ENCODE measurements at regions not wholly inside any gene's neighbourhood (a gene's known extent, or its start where the extent isn't known, plus 50 kb on each side); places are given as distances from the start of the nearest gene placed in this dataset.

- no peaks in the 10 kb centered on the region for H3K23me2 ChIP-seq (ENCODE audit: low read depth, low read length)
- no peak overlapping the region for H3K4ac ChIP-seq (replicated peaks; ENCODE audit: insufficient read length, low read depth, low read length)
- no peaks in the 10 kb centered on the region for H3K4me1 ChIP-seq (replicated peaks in 1 of 4; ENCODE audit: control insufficient read depth in 3 of 4, insufficient read depth in 4 of 4, low read length in 3 of 4)
- H3K56ac ChIP-seq (replicated peaks; ENCODE audit: insufficient read length, low read depth, low read length), result no peak overlapping the region
- H4K20me1 ChIP-seq (replicated peaks in 1 of 2; ENCODE audit: control insufficient read depth in 1 of 2, insufficient read depth in 2 of 2, low read length in 2 of 2), result no peaks in the 10 kb centered on the region
- no peak overlapping the region for H2BK120ac ChIP-seq (replicated peaks; ENCODE audit: low read depth, low read length)
- no peak overlapping the region for H4K8ac ChIP-seq (ENCODE audit: extremely low read depth, insufficient read depth, low read length)
- H3K79me2 ChIP-seq (ENCODE audit: control insufficient read depth in 1 of 2, insufficient read depth in 2 of 2, low read length in 2 of 2), result no peaks in the 10 kb centered on the region
- no peak overlapping the region for H2BK12ac ChIP-seq (ENCODE audit: low read depth, low read length)
- H4K5ac ChIP-seq (ENCODE audit: insufficient read length, low read depth, low read length), result no peak overlapping the region
- POLR2A ChIA-PET (ENCODE audit: partially characterized antibody), result no interaction called here
- no peaks in the 10 kb centered on the region for H3K79me1 ChIP-seq (ENCODE audit: low read depth, low read length)
- 100% methylated on average over 3 of the region's 3 CpGs; no CpG with 5 or more reads in 1 of the 2 experiments for WGBS, 2 experiments (ENCODE audit: extremely low coverage in 1 of 2, insufficient coverage in 1 of 2, insufficient read length in 1 of 2, insufficient replicate concordance in 2 of 2, low coverage in 1 of 2, low lambda C conversion rate in 2 of 2, missing lambda C conversion rate in 1 of 2)
- no peak overlapping the region for H3K27ac ChIP-seq (ENCODE audit: low read depth, low read length)
- no peak overlapping the region for H2AFZ ChIP-seq (ENCODE audit: low read length)
- no peak overlapping the region for H2BK5ac ChIP-seq (ENCODE audit: low read depth, low read length)
- no peak overlapping the region for H3K18ac ChIP-seq (ENCODE audit: extremely low read depth, low read length)
- H3K4me2 ChIP-seq (ENCODE audit: insufficient read depth in 1 of 2, low read depth in 2 of 2, low read length in 2 of 2), result no peak overlapping the region
- H4K91ac ChIP-seq (replicated peaks; ENCODE audit: insufficient read length, low read length), result no peak overlapping the region
- CTCF ChIA-PET (ENCODE audit: partially characterized antibody), result interaction anchor here (1.1 to 4.1 kb wide), 3 partner anchors 9 to 244 kb away, joined by 3 to 23 read pairs (median 4); no protein-coding TSS in a partner anchor
- H2BK20ac ChIP-seq (ENCODE audit: low read length), result no peak overlapping the region
- DNase-seq (ENCODE audit: low read depth in 1 of 2, low spot score in 2 of 2) (no peak), FAIRE-seq (no peak)
- H3K9me3 ChIP-seq (ENCODE audit: insufficient read depth in 2 of 2, low read depth in 1 of 2, low read length in 1 of 2), result no peaks in the 10 kb centered on the region
- H3K9ac ChIP-seq (replicated peaks in 1 of 4; ENCODE audit: extremely low read depth in 1 of 4, low read depth in 3 of 4, low read length in 3 of 4), result no peak overlapping the region
- no peak overlapping the region for H2AK5ac ChIP-seq (ENCODE audit: low read depth, low read length)
- no peak overlapping the region for H3K23ac ChIP-seq (ENCODE audit: insufficient read length)
- no peak overlapping the region for H2BK15ac ChIP-seq (ENCODE audit: low read length)
- H3K14ac ChIP-seq (ENCODE audit: insufficient read length), result no peak overlapping the region
- no peaks in the 10 kb centered on the region for H3K27me3 ChIP-seq (replicated peaks in 1 of 4; ENCODE audit: control insufficient read depth in 3 of 4, extremely low read depth in 1 of 4, insufficient read depth in 3 of 4, low read length in 3 of 4)
- H3K4me3 ChIP-seq (ENCODE audit: extremely low read depth in 1 of 4, insufficient read depth in 2 of 4, low read depth in 3 of 4, low read length in 4 of 4), result no peak overlapping the region
- H3K36me3 ChIP-seq (ENCODE audit: control insufficient read depth in 2 of 4, insufficient read depth in 4 of 4, low read length in 3 of 4), result no peaks in the 10 kb centered on the region
- TF ChIP-seq GABPA (IDR thresholded peaks at IDR 0.05; ENCODE audit: borderline replicate concordance, insufficient read depth, low read length), result no peak
- TF ChIP-seq CREB1 (IDR thresholded peaks at IDR 0.05), result no peak
- TF ChIP-seq CBX5 (IDR thresholded peaks at IDR 0.05; ENCODE audit: low read depth, low read length), result no peak
- TF ChIP-seq POLR2AphosphoS5 (IDR thresholded peaks at IDR 0.05; ENCODE audit: low read depth, low read length), result no peak
- TF ChIP-seq MAFK (IDR thresholded peaks at IDR 0.05; ENCODE audit: low read depth, low read length), result no peak
- TF ChIP-seq RAD21 (IDR thresholded peaks at IDR 0.05 in 1 of 2, conservative IDR thresholded peaks at IDR 0.05 in 1 of 2; ENCODE audit: low read depth in 2 of 2, low read length in 2 of 2), result no peak
- no peak for TF ChIP-seq KDM5A (IDR thresholded peaks at IDR 0.05; ENCODE audit: low read length)
- no peak for TF ChIP-seq ASH2L (IDR thresholded peaks at IDR 0.05; ENCODE audit: low read length)
- TF ChIP-seq SIN3A (conservative IDR thresholded peaks at IDR 0.05 in 1 of 2, IDR thresholded peaks at IDR 0.05 in 1 of 2; ENCODE audit: low read depth in 1 of 2, low read length in 2 of 2), result no peak
- TF ChIP-seq KDM4A (IDR thresholded peaks at IDR 0.05; ENCODE audit: low read depth, low read length, severe bottlenecking), result no peak
- TF ChIP-seq MAX (IDR thresholded peaks at IDR 0.05), result no peak
- no peak for TF ChIP-seq TEAD4 (IDR thresholded peaks at IDR 0.05; ENCODE audit: low read depth, low read length)
- no peak for TF ChIP-seq NANOG (IDR thresholded peaks at IDR 0.05; ENCODE audit: insufficient read depth, low read depth, low read length, poor library complexity, severe bottlenecking)
- no peak for TF ChIP-seq EGR1 (IDR thresholded peaks at IDR 0.05; ENCODE audit: borderline replicate concordance, low read depth, low read length)
- no peak for TF ChIP-seq TCF12 (IDR thresholded peaks at IDR 0.05; ENCODE audit: low read depth, low read length)
Measured at GRCh38 chr2:122206101-122206500, 450.6 kb downstream of the TSN start.
